ENCODE measurements at regions not wholly inside any gene's neighbourhood (a gene's known extent, or its start where the extent isn't known, plus 50 kb on each side); places are given as distances from the start of the nearest gene placed in this dataset.

GRCh38 chrX:39813631-39814277 lies 284.0 kb downstream of the BCOR start:
- no peaks in the 10 kb centered on the region for H3K9me1 ChIP-seq (ENCODE audit: control insufficient read depth, insufficient read depth, low read length)
- no TSS peak for BruUV-seq (replicated peaks)
- ATAC-seq (no peak), DNase-seq (ENCODE audit: extremely low read depth in 1 of 4, low spot score in 3 of 4) (no peak), FAIRE-seq (no peak)
- no peak overlapping the region for H3K4me3 ChIP-seq
- H3K9me3 ChIP-seq (replicated peaks; ENCODE audit: control insufficient read depth, insufficient read depth, low read depth, low read length) = no peaks in the 10 kb centered on the region
- 29% methylated on average over 14 of the region's 17 CpGs for WGBS (ENCODE audit: insufficient coverage, low coverage, missing lambda C conversion rate)
- H3K4me1 ChIP-seq (replicated peaks in 1 of 2; ENCODE audit: control insufficient read depth in 2 of 2, insufficient read depth in 2 of 2, low read length in 2 of 2) = peaks cover 13 to 34% of the 10 kb centered on the region in 2 experiments
- H3K36me3 ChIP-seq (ENCODE audit: control insufficient read depth, insufficient read depth, low read length) = no peaks in the 10 kb centered on the region
- H3K79me2 ChIP-seq (ENCODE audit: control insufficient read depth, insufficient read depth, low read length) = no peaks in the 10 kb centered on the region
- no peak overlapping the region for H3K4me2 ChIP-seq (ENCODE audit: insufficient read depth, low read length)
- intact Hi-C loops (cut with micrococcal nuclease) = loop anchor here (5.0 to 10.0 kb wide), 2 partner anchors 161 to 451 kb away; no protein-coding TSS in a partner anchor
- H4K20me1 ChIP-seq (replicated peaks; ENCODE audit: control insufficient read depth, insufficient read depth, low read length) = no peaks in the 10 kb centered on the region
- no peaks in the 10 kb centered on the region for H3K27me3 ChIP-seq (ENCODE audit: control insufficient read depth in 2 of 2, insufficient read depth in 2 of 2, low read length in 2 of 2)
- H3K27ac ChIP-seq (ENCODE audit: extremely low read depth, low read depth, low read length) = no peak overlapping the region
- ChIA-PET POLR2A (interaction anchor here (0.5 to 1.1 kb wide), 2 partner anchors 20 to 76 kb away, joined by 3 to 4 read pairs; no protein-coding TSS in a partner anchor), CTCF (ENCODE audit: low intra/inter-chr PET ratio) (no interaction called here)
- H2AFZ ChIP-seq (ENCODE audit: low read depth, low read length) = no peak overlapping the region
- TF ChIP-seq ELK3 (CRISPR knock-in tag; IDR thresholded peaks at IDR 0.05) (no peak), NBN (IDR thresholded peaks at IDR 0.05; ENCODE audit: low read depth) (no peak), CBFA2T3 (IDR thresholded peaks at IDR 0.05) (0 out of 2 replicates have a peak, but pooled peaks have one; percentile 2), RBFOX2 (IDR thresholded peaks at IDR 0.05; ENCODE audit: low read depth, low read length) (no peak), NFIC (IDR thresholded peaks at IDR 0.05) (0 out of 2 replicates have a peak, but pooled peaks have one; percentile 7), MAFF (IDR thresholded peaks at IDR 0.05; ENCODE audit: low read length) (no peak), ZNF282 (CRISPR knock-in tag; IDR thresholded peaks at IDR 0.05) (no peak), SMARCA5 (IDR thresholded peaks at IDR 0.05) (no peak), TRIM28 (IDR thresholded peaks at IDR 0.05) (no peak), HDAC1 (IDR thresholded peaks at IDR 0.05) (0 out of 4 replicates have a peak, but pooled peaks of 1 of the 2 experiments have one; percentile 23), HOMEZ (CRISPR knock-in tag; IDR thresholded peaks at IDR 0.05) (no peak), KDM1A (IDR thresholded peaks at IDR 0.05) (peak; percentile 89 to 91), HMGXB4 (CRISPR knock-in tag; IDR thresholded peaks at IDR 0.05) (no peak), POLR2AphosphoS5 (IDR thresholded peaks at IDR 0.05; ENCODE audit: control insufficient read depth, insufficient read depth, low read depth, low read length) (no peak), RCOR1 (IDR thresholded peaks at IDR 0.05; ENCODE audit: borderline replicate concordance in 1 of 2, low read depth in 2 of 2, low read length in 2 of 2) (0 out of 4 replicates have a peak, but pooled peaks of 1 of the 2 experiments have one; percentile 18), ZFP91 (CRISPR knock-in tag; IDR thresholded peaks at IDR 0.05) (no peak)
- H3K9ac ChIP-seq (ENCODE audit: insufficient read depth in 1 of 2, low read depth in 2 of 2, low read length in 2 of 2) = no peak overlapping the region
- in situ Hi-C loops (cut with MboI) = no loop called here
